Upper lobe of left lung (tissue), 6 donors: ENCODE measurements at regions not wholly inside any gene's neighbourhood (a gene's known extent, or its start where the extent isn't known, plus 50 kb on each side); places are given as distances from the start of the nearest gene placed in this dataset.
A peak's percentile ranks its signal among the peaks of the same experiment; 100 is the strongest.

ENCODE experiments used
- ATAC-seq, 2 donors: fragments of 200-7000 bp; cut with Tn5 transposase; one replicate each; pipeline ENCODE4 v1.9.1; 2022; ENCODE audit warnings: mild to moderate bottlenecking in 2 of 2, moderate library complexity in 2 of 2; ENCODE audit not compliant: low FRiP score in 2 of 2
- DNase-seq, 2 donors: peaks; one replicate each; pipeline ENCODE4 v3.0.0-alpha.2; 2019 to 2020
- H3K27ac ChIP-seq, 4 donors: fragments of 200-600 bp; sonication (generic); one replicate each; pipeline ENCODE4 v1.5.1; 2016 to 2019
- H3K27me3 ChIP-seq, 4 donors: fragments of 200-600 bp; sonication (generic); one replicate each; pipeline ENCODE4 v1.5.1; 2017 to 2019
- H3K36me3 ChIP-seq, 4 donors: fragments of 200-600 bp; sonication (generic); one replicate each; pipeline ENCODE4 v1.5.1; 2016 to 2019
- H3K4me1 ChIP-seq, 4 donors: fragments of 200-600 bp; sonication (generic); one replicate each; pipeline ENCODE4 v1.5.1; 2018 to 2019
- H3K4me3 ChIP-seq, 4 donors: fragments of 200-600 bp; sonication (generic); one replicate each; pipeline ENCODE4 v1.5.1; 2017 to 2019; ENCODE audit warnings: mild to moderate bottlenecking in 2 of 4, moderate library complexity in 1 of 4
- H3K9me3 ChIP-seq, 4 donors: fragments of 200-600 bp; sonication (generic); one replicate each; pipeline ENCODE4 v1.5.1; 2018 to 2019
- CTCF ChIP-seq, 6 experiments: fragments of 450-650 bp in 4 of 6; fragments of 200-600 bp in 2 of 6; sonication (generic) in 2 of 6; IDR thresholded peaks; one replicate each; pipeline ENCODE4 v1.5.1; 2016 to 2019; ENCODE audit warnings: antibody characterized with exemption in 6 of 6
- EP300 ChIP-seq, 4 donors: sonication (generic); formaldehyde crosslinking; IDR thresholded peaks; one replicate each; pipeline ENCODE4 v1.5.1; 2017; ENCODE audit warnings: antibody characterized with exemption in 4 of 4, control low read depth in 2 of 4
- POLR2A ChIP-seq, 4 donors: fragments of 450-650 bp; IDR thresholded peaks; one replicate each; pipeline ENCODE4 v1.5.1; 2016 to 2017; ENCODE audit warnings: antibody characterized with exemption in 4 of 4, mild to moderate bottlenecking in 2 of 4
- POLR2AphosphoS5 ChIP-seq, 2 donors: sonication (generic); formaldehyde crosslinking; IDR thresholded peaks; one replicate each; pipeline ENCODE4 v1.5.1; 2017; ENCODE audit warnings: antibody characterized with exemption in 2 of 2
- WGBS, 2 donors: methylation state at CpG; one replicate each; pipeline ENCODE4 v1.1.5; 2017 to 2018; 5-methylcytosine and 5-hydroxymethylcytosine counted together
- donor health status: DM: no; HTN: no; CAD: no; lungs with moderate emphysema.
- donor health status: DM: no; HTN: yes; CAD: no; lungs with severe emphysema.

DNA sequence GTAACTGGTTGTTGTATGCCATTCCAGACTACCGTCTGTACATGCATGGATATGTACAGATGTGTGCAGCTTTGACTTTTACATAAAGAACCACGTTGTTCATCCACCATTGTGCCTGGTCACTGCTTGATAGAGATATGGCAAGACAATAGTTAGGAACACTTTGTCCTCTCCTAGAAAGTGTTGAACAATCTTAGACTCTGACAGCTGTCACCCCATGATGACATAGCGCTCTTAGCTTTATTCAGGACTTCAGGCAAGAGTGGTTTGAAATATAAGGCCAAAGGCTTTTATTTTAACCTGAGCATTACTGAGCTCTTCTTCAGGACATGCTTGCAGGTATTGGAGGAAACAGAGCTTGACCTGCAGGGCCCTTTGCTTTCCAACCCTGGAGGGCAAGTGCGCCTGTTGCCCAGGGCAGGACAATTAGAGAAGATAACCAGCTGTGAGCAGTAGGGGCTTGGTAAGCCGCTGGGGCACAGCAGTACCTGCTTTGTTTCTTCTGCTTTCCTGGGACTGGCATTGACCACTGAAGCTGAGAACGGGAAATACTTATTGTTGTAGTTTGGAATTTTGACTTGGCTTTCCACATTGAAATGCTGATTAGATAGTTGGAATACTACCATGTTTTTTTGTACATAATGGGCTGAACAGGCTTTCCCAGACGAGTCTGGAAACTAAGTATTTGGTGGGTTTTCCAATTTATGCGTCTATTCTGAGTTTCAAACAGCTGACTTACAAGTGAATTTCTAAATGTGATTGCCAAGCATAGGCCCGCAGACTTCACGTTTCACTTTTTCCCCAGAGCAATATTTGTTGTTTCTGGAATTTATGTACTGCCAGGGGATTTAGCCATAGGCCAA, 51.1 kb downstream of the GARRE1 start:
- WGBS, 2 donors: 82 to 88% methylated on average over 10 of the region's 10 CpGs
- no peak for ATAC-seq

GRCh38 chr19:34306213-34306661, 51.9 kb downstream of the GARRE1 start:
- Histone ChIP-seq H3K36me3 (peaks cover 0 to 37% (median 2%) of the 10 kb centered on the region in 4 donors), H3K27me3 (no peaks in the 10 kb centered on the region), H3K4me3 (no peak overlapping the region), H3K27ac (peak overlapping the region in 3 of 4 donors; percentile 26 to 53 (median 44)), H3K9me3 (no peaks in the 10 kb centered on the region), H3K4me1 (peaks cover 6 to 36% (median 16%) of the 10 kb centered on the region in 4 donors)
- no peak for TF ChIP-seq CTCF (IDR thresholded peaks at IDR 0.05)
- TF ChIP-seq POLR2AphosphoS5 (IDR thresholded peaks at IDR 0.05): no peak
- TF ChIP-seq POLR2A (IDR thresholded peaks at IDR 0.05): no peak
- ATAC-seq: peak; percentile 24 to 49
- 74 to 80% methylated on average over 2 of the region's 2 CpGs for WGBS, 2 donors
- DNase-seq: no peak

More for the DNA sequence above, 51.1 kb downstream of the GARRE1 start:
- H3K27me3 ChIP-seq: no peaks in the 10 kb centered on the region
- H3K4me3 ChIP-seq: no peak overlapping the region
- no peaks in the 10 kb centered on the region for H3K9me3 ChIP-seq
- DNase-seq: no peak
- peaks cover 6 to 33% (median 13%) of the 10 kb centered on the region in 4 donors for H3K4me1 ChIP-seq
- TF ChIP-seq POLR2AphosphoS5 (IDR thresholded peaks at IDR 0.05): no peak
- TF ChIP-seq EP300 (IDR thresholded peaks at IDR 0.05): no peak
- TF ChIP-seq POLR2A (IDR thresholded peaks at IDR 0.05): no peak
- TF ChIP-seq CTCF (IDR thresholded peaks at IDR 0.05): no peak
- H3K27ac ChIP-seq: peak overlapping the region in 2 of 4 donors; percentile 44 to 53
- peaks cover 0 to 44% (median 8%) of the 10 kb centered on the region in 4 donors for H3K36me3 ChIP-seq

DNA sequence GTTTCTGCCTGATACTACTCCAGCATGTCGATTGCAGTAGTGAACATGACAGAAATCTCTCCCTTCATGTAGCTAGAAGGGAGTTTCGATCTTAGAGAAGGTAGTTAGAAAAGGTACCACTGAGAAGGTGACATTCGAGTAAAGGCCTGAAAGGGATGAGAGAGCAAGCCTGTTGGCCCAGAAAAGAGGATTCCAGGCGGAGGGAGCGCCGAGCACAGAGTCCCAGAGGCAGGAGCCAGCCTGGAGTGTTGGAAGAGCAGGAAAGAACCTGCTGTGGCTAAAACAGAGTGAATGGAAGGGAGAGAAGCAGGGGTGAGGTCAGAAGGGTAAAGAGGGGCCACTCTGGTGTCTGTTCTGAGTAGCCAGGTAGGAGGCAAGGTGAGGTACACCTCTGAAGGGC, 52.5 kb downstream of the GARRE1 start:
- ATAC-seq (no peak), DNase-seq (no peak)
- Histone ChIP-seq H3K27me3 (no peaks in the 10 kb centered on the region), H3K4me3 (no peak overlapping the region), H3K36me3 (peaks cover 0 to 31% (median 2%) of the 10 kb centered on the region in 4 donors), H3K4me1 (peaks cover 6 to 36% (median 16%) of the 10 kb centered on the region in 4 donors), H3K9me3 (no peaks in the 10 kb centered on the region), H3K27ac (peak overlapping the region in 2 of 4 donors; percentile 44 to 53)
- 86 to 89% methylated on average over 6 of the region's 6 CpGs for WGBS, 2 donors
- no peak for TF ChIP-seq POLR2A (IDR thresholded peaks at IDR 0.05)
- TF ChIP-seq POLR2AphosphoS5 (IDR thresholded peaks at IDR 0.05): no peak
- no peak for TF ChIP-seq EP300 (IDR thresholded peaks at IDR 0.05)
- TF ChIP-seq CTCF (IDR thresholded peaks at IDR 0.05): no peak

- DNase-seq: no peak
- peak overlapping the region in 3 of 4 donors; percentile 1 to 74 (median 50) for H3K27ac ChIP-seq
- H3K27me3 ChIP-seq: no peaks in the 10 kb centered on the region
- H3K4me1 ChIP-seq: peaks cover 6 to 48% (median 20%) of the 10 kb centered on the region in 4 donors
- H3K36me3 ChIP-seq: peaks cover 0 to 17% (median under 1%) of the 10 kb centered on the region in 4 donors
- ATAC-seq: no peak
- TF ChIP-seq POLR2AphosphoS5 (IDR thresholded peaks at IDR 0.05): no peak
- no peak for TF ChIP-seq CTCF (IDR thresholded peaks at IDR 0.05)
- TF ChIP-seq EP300 (IDR thresholded peaks at IDR 0.05): peak in 1 of 4 donors; percentile 29
- WGBS, 2 donors: 74 to 77% methylated on average over 8 of the region's 8 CpGs
- H3K9me3 ChIP-seq: no peaks in the 10 kb centered on the region
- H3K4me3 ChIP-seq: no peak overlapping the region
Measured at GRCh38 chr19:34308381-34309367, 54.3 kb downstream of the GARRE1 start.
